DMS 273 treated with DMSO at 0.1 percent for 48 hours (cell line): ENCODE measurements at regions not wholly inside any gene's neighbourhood (a gene's known extent, or its start where the extent isn't known, plus 50 kb on each side); places are given as distances from the start of the nearest gene placed in this dataset.
"Not testable (repeated sequence)": the region's sequence is repeated elsewhere in the genome, so short reads cannot be mapped to it uniquely, and the experiment has no call there.

ENCODE experiments used
- DNase-seq: peaks from one replicate; lab custom pipeline; 2025; lab: John Stamatoyannopoulos, UW

DNA sequence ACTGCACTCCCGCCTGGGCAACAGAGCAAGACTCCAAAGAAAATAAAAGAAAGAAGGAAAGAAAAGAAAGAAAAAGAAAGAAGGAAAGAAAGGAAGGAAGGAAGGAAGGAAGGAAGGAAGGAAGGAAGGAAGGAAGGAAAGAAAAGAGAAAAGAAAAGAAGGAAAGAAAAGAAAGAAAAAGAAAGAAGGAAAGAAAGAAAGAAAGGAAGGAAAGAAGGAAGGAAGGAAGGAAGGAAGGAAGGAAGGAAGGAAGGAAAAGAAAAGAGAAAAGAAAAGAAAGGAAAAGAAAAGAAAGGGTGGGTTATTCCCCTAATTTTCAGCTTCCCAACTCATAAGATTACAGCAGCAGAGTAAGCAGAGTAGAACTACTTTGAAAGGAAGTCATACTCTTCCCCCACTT lies 64.4 kb downstream of the TMEM200C start:
- not testable (repeated sequence) for DNase-seq

DNA sequence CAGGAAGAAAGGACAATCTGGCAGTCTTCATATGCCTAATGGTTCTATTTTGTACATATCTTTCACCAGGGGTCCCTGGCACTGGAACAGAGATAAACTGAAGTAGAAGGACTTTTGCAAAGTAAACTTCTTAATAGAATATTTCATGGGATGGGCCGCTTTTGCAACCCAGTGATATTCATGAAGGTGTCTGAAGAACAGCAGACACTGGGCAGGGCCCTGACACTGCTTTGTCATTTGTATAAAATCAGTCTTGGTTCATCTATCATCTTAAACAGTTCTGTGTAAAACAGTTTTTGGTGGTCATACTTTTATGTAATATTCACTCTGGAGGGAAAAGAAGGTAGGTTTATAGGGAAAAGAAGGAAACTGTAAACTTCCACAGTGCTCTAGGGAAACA lies 66.4 kb downstream of the TMEM200C start:
- no peak for DNase-seq

DNA sequence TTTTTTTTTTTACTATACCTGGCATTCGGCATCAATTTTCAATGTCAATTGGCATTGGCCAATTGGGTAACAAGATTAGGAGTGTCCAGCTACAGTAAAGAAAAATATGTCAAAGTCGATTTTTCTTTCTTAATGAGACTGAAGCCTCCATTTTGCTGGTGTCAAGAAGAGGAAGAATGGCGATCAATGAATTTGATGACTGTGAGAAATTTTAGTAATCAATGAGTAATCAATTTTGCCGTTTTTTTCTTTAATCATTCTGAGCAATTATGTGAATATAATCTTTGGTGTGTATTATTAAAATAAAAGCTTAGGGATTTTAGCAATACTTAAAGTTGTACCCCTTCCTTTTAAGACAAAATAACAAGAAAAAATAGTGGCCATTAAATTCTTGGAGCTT lies 69.7 kb downstream of the TMEM200C start:
- no peak for DNase-seq

DNA sequence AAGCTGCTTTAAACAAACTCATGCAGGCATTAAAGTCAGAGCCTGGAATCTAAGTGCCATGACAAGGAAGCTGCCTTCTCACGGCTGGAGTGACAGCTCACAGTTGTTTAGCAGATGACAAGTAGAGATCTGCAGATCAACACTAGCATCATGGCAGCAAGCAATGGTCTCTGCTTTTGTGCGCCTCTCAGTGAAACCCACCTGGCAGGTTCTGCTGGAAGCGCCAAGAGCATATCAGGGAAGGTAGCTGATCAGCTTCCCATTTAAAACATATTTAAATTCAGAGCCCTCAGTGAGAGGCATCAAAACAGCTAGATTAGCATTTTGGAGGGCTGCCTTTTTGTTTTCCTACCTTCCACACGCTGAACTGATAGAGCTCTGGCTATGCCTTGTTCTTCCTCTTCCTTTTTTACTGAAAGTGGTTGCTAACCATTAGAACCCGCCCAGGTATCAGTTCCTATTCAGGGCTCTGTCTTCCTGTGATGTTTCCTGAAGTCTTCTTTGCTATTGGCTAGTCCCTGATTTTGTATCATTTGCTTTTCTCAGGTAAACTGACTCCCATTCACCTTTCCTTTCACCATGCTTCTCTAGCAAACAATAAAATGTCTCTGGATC lies 70.8 kb downstream of the TMEM200C start:
- DNase-seq, result no peak

DNA sequence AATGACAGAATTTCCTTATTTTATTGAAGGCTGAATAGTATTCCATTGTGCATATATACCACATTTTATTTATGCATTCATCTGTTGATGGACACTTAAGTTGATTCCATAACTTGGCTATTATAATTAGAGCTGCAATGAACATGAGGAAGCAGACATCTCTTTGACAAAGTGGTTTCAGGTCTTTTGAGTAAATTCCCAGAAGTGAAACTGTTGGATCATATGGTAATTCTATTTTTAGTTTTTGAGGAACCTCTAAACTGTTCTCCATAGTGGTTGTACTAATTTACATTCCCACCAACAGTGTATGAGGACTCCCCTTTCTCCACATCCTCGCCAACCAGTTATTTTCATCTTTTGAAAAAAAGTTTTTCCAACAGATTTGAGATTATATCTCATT lies 77.5 kb downstream of the TMEM200C start:
- DNase-seq, result no peak

DNA sequence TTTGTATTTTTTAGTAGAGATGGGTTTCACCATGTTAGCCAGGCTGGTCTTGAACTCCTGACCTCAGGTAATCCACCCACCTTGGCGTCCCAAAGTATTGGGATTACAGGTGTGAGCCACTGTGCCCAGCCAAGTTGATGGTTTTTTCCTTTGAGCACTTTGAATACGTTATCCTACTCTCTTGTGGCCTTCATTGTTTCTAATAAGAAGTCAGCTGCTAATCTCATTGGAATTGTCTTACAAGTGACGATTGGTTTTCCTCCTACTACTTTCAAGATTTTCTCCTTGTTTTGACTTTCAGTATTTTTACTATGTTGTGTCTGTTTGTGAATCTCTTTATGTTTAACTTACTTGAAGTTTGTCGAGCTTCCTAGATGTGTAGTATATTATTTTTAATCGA lies 88.5 kb downstream of the TMEM200C start:
- no peak for DNase-seq

DNA sequence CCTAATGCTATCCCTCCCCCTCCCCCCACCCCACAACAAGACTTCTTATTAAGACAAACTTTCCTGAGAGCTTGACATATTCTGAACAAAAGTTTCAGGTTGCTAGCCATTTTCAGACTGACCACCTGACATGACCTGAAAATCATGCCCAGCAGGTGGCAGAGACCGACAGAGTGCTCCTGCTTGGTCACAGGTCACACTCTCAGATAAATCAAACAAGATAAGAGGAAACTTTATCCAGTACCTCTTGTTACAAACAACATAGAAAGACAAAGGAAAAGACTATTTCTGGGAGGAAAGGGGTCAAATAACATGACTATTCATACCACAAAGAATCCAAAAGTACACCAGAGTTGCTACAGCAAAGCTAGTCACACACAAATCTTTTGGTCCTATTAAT lies 107.4 kb downstream of the TMEM200C start:
- no peak for DNase-seq

DNA sequence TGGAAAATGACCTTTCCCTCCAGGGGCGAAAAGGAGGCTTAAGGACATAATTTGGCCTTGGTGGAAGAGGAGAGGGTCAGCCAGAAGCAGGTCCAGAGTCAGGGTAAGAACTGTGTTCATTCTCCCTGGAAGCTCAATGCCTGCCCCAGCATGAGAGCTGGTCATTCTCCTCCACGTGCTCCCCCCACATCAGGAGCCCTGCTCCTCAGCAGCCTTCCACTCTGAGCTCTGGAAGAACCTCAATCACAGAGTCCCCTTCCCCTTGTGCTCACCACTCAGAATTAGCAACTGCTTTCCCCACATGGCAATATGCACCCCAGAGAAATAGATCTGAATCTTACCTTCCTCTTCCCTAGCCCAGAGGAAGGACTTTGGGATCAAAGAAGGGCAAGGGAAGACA lies 115.4 kb downstream of the TMEM200C start:
- no peak for DNase-seq

DNA sequence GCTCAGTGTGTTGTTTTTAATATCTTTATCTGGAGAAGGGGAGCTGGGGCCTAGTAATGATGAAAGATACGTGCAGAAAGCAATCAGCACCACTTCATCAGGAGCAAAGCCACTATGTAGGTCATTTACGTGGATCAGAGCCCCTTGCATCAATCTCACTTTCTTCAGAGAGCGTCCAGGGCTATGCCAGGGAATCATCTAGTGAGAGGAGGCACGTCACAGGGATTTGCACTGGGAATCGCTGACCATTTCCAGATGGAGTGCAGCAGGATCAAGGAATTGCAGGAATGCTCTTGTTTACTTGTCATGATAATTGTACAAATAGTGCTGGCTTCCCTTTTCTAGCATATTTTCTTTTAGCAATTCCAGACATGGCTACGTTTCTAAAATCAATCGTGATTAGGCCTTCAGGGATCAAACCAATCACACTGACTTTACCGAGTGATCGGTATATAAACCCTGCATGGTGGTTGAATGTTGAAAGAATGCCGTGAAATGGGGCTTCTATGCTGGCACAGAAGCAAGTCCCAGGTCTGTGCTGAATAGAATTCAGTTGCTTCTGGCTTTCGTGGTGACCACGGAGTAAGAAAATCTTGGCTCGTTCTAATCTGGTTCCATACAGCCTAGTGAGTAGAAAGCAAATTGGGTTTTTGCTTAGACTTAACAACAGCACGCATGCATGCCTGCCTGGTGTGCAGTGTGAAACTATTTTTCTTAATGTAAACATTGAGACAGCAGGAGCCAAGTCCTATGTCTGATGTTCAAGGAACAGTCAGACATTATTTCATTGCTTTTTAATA lies 122.8 kb downstream of the TMEM200C start:
- no peak for DNase-seq

DNA sequence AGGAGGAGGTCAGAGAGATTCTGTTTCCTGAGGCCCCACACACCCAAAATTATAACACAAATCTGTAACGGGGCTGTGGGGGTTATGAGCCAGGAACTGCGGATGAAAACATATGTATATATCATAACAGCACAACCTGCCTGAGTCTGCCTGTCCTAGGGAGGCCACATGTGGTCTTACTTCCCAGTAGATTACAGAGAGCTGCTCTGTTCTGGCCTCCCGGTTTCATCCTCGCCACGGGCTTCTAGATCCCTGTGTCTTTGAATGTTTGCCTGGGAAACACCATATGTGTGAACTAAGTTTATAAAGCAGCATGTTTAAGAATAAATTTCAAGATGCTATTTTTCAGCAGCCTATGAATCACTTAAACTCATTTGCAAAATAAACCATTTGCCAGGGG lies 124.0 kb downstream of the TMEM200C start:
- DNase-seq, result no peak

DNA sequence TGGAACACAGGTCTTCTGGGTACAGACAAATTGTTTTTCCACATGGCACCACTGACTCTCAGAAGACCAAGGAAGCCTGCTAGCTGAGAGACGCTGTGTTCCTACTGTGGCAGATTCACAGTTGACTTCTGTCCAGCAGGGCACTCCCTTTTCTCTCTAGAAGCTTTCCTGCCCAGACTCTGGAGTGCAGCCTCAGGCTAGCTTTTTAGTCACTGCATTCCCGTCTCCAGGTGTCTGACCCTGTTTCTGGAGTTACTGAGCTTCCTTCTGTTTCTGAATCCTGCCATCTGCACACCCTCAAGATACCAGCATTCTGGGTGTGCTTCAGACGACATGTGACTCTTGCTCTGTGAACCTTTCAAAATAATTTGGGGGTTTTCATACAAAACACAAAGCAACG lies 125.1 kb downstream of the TMEM200C start:
- no peak for DNase-seq

DNA sequence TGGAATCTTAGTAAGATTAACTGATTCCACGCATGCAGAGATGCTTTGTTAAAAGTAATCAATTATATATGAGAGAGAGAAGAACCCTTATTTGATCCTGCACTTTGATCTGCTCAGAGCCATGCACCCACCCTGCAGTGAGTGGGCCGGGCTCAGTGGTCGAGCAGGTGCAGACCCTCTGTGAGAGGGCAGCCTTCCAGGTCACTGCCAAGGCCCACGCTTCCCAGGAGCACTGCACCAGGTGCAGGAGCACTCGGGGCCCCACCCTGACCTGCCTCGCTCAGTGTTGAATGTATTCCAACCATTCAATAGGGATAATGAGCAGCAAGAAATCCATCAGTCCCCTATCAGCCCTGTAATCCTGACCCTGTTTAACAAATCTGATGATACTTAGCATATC lies 126.9 kb downstream of the TMEM200C start:
- no peak for DNase-seq

DNA sequence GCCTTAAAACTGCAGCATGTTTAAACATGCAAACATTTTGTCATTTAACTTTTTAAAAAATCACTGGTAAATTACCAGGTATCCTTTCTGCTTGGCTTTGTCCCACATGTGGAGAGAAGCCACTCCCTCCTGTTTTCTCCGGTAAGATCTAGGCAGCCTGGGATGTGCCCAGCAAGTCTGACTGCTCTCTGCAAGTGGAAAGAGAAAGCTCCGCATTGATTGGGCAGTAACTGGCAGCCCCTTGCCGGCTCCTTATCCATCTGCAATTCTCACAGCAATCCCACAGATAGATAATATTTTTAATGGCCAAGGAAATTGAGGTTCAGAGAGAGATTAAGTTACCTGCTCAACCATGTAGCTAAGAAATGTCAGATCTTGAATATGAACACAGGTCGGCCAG lies 136.1 kb downstream of the TMEM200C start:
- DNase-seq, result no peak

DNA sequence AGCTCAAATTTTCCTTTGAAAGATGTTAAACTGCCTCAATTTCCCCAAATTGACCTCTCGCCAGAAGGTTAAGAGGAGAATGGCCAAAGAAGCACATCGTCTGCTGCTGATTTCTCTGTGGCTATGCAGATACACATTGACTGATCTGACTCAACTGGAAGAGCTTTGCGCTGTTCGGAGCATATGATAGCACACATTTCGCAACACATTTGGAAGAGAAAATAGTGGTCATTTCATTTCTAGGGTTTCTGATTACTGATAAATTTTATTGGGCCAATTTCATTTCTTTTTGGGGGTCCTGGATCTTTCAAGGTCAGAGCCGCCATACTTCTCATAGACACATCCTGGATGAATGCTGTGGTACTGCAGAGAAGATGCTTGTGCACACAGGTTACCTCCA lies 138.5 kb downstream of the TMEM200C start:
- no peak for DNase-seq

DNA sequence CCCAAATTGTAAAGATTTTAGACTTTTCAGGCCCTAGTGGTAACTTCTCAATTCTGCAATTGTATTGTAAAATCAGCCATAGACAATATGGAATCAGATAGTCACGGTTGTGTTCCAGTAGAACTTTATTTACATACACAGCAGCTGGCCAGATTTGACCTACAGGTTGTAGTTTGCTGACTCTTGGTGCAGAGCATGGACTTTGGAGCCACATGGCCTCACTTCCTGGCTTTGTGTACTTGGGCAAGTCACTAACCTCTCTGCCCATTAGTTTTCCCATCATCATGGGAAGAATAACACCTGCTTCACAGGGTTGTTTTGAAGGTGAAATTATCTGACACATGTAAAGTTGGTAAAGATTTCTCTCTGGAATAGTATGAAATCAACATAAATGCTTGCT lies 147.6 kb downstream of the TMEM200C start:
- no peak for DNase-seq

DNA sequence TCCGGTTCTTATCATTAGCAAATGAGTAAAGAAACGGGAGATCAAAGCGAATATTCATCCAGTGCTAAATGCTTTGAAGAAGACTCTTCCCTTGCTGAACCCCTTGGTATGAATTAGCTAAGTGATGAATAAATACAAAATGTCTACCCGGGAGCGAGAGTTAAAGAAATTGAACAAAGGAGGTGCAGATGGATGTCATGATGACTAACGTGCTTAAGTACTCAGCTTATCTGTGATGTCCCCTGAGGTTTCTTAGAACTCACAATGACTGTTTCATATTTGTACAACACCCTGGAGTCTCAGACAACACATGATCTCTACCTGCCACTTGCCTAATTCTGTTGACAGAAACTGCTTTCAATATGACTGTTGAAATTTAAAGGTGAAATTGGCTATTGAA lies 148.5 kb downstream of the TMEM200C start:
- DNase-seq, result no peak

DNA sequence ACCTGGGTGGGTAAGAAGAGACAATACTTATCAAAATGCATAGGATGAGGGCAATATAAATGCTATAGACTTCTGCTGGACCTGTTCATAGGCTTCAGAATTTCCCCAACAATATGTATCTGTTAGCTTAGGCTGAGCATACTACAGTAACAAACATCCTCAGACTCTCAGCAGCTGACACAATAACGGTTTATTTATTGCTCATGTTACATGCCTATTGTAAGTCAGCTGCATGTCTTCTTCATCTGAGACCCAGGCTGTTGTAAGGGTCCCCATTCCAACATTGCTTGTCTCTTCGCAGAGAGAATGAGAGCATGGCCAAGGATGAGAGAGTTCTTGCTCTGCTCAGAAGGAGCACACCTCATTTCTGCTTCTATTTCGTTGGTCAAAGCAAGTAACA lies 150.7 kb downstream of the TMEM200C start:
- DNase-seq, result no peak

DNA sequence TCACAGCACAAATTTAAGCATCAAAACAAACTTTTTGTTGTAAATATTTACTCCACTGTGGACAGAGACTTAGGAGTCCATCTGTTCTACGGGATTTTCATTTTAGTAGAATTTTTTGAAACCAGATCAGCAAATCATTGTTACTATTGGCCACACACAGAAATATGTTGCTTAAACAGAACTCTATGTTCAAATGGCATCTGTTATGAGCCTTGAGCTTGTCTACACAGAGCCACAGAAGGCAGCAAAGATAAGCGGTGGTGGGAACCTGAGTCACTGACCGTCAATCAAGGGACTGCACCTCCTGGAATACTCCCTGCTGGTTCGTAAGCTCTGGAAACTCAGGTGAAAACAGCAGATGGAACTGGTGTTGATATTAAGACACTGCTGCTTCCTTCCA lies 156.8 kb downstream of the TMEM200C start:
- DNase-seq, result no peak

DNA sequence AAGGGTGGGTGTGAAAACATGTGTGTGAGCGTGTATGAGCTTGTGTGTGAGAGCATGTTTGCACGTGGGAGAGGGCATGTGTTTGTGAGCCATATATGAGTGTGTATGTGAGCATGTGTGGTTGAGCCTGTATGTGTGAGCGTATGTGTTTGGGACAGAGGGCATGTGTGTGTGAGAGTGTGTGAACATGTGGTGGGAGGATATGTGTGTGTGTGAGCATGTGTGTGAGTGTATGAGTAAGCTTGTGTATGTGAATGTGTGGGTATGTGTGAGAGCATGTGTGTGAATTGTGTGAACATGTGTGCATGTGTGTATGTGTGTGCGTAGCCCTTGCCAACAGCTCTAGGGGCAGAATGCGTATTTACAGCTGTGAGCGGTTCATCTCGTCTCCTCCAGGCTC lies 163.0 kb downstream of the TMEM200C start:
- no peak for DNase-seq

DNA sequence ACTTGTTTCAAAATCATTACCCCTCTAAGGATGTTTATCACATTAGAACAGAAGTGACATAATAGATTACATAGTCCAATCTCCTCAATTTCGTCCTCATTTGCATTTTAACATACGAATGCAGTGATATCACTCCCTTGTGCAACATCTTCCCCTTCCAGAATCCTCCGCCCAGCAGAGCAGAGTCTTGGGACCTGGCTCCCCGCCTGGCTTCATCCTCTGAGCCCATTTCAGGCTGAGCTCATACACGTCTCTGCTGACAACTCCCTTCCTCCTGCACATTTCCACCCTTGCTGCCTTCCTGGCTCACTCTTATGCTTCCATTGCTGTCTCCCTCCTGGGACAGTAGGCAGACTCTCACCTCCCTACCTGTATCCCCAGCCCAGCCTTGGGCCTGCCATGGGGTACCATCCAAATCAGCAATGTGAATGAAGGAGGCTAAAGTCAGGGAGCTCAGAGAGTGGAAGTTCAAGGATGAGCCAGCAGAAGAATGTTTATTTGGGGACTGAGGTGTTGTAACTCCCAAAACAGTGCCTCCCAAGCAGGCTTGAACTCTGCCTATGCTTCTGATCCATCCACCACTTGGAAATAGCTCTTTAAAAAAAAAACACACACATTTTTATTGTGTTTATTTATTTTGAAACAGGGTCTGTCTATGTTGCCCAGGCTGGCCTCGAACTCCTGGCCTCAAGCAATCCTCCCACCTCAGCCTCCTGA lies 165.2 kb downstream of the TMEM200C start:
- DNase-seq, result no peak

DNA sequence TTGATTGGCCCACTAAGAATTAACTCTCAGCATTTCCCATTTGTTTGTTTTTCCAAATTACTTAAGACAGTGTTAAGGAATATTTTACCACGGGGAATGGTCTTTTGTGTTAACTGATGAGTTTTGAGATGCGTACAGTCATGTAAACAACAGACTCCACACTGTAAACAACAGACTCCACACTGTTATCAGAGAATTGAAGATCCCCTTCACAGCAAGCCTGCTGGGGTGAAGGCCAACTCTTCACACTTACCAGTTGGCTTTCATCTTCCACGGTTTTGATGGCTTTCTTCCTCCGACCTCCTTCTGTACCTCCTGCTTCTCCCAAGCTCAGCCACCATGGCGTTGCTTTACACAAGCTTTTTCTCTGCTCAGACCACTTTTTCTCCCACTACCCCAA lies 166.8 kb downstream of the TMEM200C start:
- DNase-seq, result no peak

DNA sequence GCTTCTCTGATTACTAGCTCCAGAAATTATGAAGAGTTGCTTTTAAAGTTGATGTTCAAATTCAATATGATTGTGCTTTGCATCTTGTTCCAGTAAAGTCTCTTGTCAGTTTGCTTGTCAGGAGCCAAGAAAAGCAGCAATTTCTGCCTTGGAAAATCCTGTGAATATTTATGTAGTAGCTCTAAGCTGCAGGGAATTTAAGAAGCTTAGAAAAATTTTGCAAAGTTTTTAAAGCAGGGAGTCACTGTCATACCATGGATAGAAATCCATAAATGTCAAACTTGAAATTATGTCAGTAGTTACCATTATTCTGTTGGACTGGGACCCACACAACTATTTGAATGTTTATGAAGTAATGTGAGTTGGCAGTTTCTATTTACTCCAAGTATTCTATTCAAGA lies 169.3 kb downstream of the TMEM200C start:
- DNase-seq, result no peak

DNA sequence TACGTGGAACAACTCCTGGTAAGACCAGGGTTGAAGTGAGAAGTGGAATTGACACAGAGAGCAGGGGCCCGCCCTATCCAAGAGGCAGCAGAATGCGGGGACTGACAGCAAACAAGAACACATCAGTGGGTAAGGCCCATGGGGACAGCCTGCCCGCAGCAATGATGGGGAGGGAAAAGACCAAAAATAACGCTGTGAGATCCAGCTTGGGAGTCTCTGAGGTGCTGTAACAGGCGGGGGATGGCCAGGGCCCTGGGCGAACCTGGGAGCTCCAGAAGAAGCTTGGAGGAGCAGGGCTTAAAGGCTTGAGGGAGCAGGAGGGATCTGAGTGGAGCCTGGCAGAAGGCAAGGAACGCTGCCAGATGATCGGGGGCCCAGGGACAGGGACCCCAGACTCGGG lies 173.4 kb downstream of the TMEM200C start:
- no peak for DNase-seq
